WTC11 (cell line): ENCODE measurements at regions not wholly inside any gene's neighbourhood (a gene's known extent, or its start where the extent isn't known, plus 50 kb on each side); places are given as distances from the start of the nearest gene placed in this dataset.

ENCODE experiments used
- CREB1 ChIP-seq: sonication (generic); formaldehyde crosslinking; IDR thresholded peaks from 2 replicates; pipeline ENCODE4 v1.8.0; 2023; ENCODE audit warnings: mild to moderate bottlenecking, missing genetic modification reagents
- CTCF ChIP-seq: fragments of 200-600 bp; IDR thresholded peaks from 2 replicates; pipeline ENCODE4 v1.8.0; 2022; ENCODE audit warnings: antibody characterized with exemption
- FOXJ3 ChIP-seq: sonication (generic); formaldehyde crosslinking; IDR thresholded peaks from 2 replicates; pipeline ENCODE4 v1.9.0; 2021; ENCODE audit warnings: missing genetic modification reagents, mild to moderate bottlenecking, borderline replicate concordance
- ZBTB43 ChIP-seq: sonication (generic); formaldehyde crosslinking; IDR thresholded peaks from 2 replicates; pipeline ENCODE4 v1.8.1; 2023; ENCODE audit warnings: mild to moderate bottlenecking, missing genetic modification reagents
- TF ChIP-seq, protein P1 (sequence below): sonication (generic); formaldehyde crosslinking; IDR thresholded peaks from 2 replicates; pipeline ENCODE4 v1.8.1; 2023; ENCODE audit warnings: mild to moderate bottlenecking, moderate library complexity, missing genetic modification reagents
- TF ChIP-seq, protein P2 (sequence below): sonication (generic); formaldehyde crosslinking; conservative IDR thresholded peaks from 2 replicates; pipeline ENCODE4 v1.8.1; 2022; ENCODE audit warnings: mild to moderate bottlenecking, missing genetic modification reagents

- TF ChIP-seq, protein P1, sequence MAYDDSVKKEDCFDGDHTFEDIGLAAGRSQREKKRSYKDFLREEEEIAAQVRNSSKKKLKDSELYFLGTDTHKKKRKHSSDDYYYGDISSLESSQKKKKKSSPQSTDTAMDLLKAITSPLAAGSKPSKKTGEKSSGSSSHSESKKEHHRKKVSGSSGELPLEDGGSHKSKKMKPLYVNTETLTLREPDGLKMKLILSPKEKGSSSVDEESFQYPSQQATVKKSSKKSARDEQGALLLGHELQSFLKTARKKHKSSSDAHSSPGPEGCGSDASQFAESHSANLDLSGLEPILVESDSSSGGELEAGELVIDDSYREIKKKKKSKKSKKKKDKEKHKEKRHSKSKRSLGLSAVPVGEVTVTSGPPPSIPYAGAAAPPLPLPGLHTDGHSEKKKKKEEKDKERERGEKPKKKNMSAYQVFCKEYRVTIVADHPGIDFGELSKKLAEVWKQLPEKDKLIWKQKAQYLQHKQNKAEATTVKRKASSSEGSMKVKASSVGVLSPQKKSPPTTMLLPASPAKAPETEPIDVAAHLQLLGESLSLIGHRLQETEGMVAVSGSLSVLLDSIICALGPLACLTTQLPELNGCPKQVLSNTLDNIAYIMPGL = no peak
- no peak for TF ChIP-seq FOXJ3
- TF ChIP-seq ZBTB43 = no peak
- TF ChIP-seq CTCF = no peak
- no peak for TF ChIP-seq CREB1 (CRISPR knock-in tag)
- TF ChIP-seq, protein P2, sequence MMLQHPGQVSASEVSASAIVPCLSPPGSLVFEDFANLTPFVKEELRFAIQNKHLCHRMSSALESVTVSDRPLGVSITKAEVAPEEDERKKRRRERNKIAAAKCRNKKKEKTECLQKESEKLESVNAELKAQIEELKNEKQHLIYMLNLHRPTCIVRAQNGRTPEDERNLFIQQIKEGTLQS (CRISPR knock-in tag) = no peak
These were observed 154.5 kb upstream of the ZNF217 start for GRCh38 chr20:53748176-53748575.
